ENCODE measurements at regions not wholly inside any gene's neighbourhood (a gene's known extent, or its start where the extent isn't known, plus 50 kb on each side); places are given as distances from the start of the nearest gene placed in this dataset.

- peak; percentile 97 for ATAC-seq
Observed at GRCh38 chr6:110537208-110538123, 61.1 kb upstream of the SLC22A16 start.

- ATAC-seq = peak; percentile 40
Observed at GRCh38 chr6:110534731-110535492, 58.5 kb upstream of the SLC22A16 start.

GRCh38 chr6:110532431-110532830, 56.0 kb upstream of the SLC22A16 start:
- no peak for ATAC-seq

GRCh38 chr6:110530671-110531070, 54.3 kb upstream of the SLC22A16 start:
- no peak for ATAC-seq

- ATAC-seq = no peak
Observed at GRCh38 chr6:110529907-110530306, 53.5 kb upstream of the SLC22A16 start.

GRCh38 chr6:110529355-110529754, 52.9 kb upstream of the SLC22A16 start:
- ATAC-seq = peak; percentile 40

- no peak for ATAC-seq
Observed at GRCh38 chr6:110528930-110529325, 52.5 kb upstream of the SLC22A16 start.

- ATAC-seq = peak; percentile 83
Observed at GRCh38 chr6:110528101-110528929, 51.9 kb upstream of the SLC22A16 start.

GRCh38 chr6:110527516-110527915, 51.1 kb upstream of the SLC22A16 start:
- ATAC-seq = no peak

- ATAC-seq = no peak
Observed at GRCh38 chr6:110526726-110527125, 50.3 kb upstream of the SLC22A16 start.
